Lower leg skin (tissue), 3 donors: ENCODE measurements at regions not wholly inside any gene's neighbourhood (a gene's known extent, or its start where the extent isn't known, plus 50 kb on each side); places are given as distances from the start of the nearest gene placed in this dataset.

Experiments
- CTCF ChIP-seq, 3 donors: fragments of 450-650 bp; IDR thresholded peaks; one replicate each; pipeline ENCODE4 v1.5.1; 2016; ENCODE audit warnings: antibody characterized with exemption in 3 of 3, mild to moderate bottlenecking in 3 of 3, moderate library complexity in 2 of 3
- POLR2A ChIP-seq, 2 donors: fragments of 450-650 bp; IDR thresholded peaks; one replicate each; pipeline ENCODE4 v1.6.1; 2016 to 2017; ENCODE audit warnings: antibody characterized with exemption in 2 of 2, mild to moderate bottlenecking in 1 of 2, moderate library complexity in 1 of 2

- no peak for TF ChIP-seq CTCF (IDR thresholded peaks at IDR 0.05)
- no peak for TF ChIP-seq POLR2A (IDR thresholded peaks at IDR 0.05)
Measured at GRCh38 chr21:15128267-15128666, 63.5 kb upstream of the NRIP1 start.
